GM18505 (cell line): ENCODE measurements at regions not wholly inside any gene's neighbourhood (a gene's known extent, or its start where the extent isn't known, plus 50 kb on each side); places are given as distances from the start of the nearest gene placed in this dataset.

Source experiments
- ATAC-seq: cut with Tn5 transposase; IDR thresholded peaks from one replicate; pipeline ENCODE4 v1.9.1; 2021; ENCODE audit not compliant: unreplicated experiment
- POLR2A ChIP-seq: IDR thresholded peaks from 4 replicates; pipeline ENCODE4 v1.6.1; 2011; ENCODE audit warnings: borderline replicate concordance; ENCODE audit not compliant: insufficient read depth, insufficient read length; ENCODE audit errors: extremely low read depth

DNA sequence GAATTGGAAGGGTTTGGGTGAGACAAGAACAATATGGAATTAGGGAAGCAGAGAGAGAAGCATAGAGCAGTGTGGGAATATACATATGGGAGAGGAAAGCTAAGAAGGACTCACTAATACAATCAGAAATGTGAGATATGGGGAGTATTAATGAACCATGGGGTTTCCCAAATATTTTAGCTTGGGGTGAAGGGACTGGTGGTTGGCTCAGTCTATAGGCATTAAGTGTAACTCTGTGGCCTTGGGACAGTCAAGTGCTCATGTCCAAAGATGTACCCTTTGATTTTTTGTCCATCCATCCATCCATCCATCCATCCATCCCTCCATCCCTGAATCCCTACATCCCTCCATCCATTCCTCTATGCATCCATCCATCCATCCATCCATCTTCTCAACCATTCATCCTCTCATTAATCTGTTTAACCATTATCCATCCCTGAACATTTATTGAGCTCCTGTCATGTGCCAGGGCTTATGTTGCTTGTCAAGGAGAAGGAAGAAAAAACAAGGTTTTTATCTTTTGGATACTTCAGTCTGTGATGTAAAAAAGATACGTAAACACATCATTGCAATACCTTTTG lies 263.4 kb upstream of the CHD6 start:
- no peak for ATAC-seq
- no peak for TF ChIP-seq POLR2A

DNA sequence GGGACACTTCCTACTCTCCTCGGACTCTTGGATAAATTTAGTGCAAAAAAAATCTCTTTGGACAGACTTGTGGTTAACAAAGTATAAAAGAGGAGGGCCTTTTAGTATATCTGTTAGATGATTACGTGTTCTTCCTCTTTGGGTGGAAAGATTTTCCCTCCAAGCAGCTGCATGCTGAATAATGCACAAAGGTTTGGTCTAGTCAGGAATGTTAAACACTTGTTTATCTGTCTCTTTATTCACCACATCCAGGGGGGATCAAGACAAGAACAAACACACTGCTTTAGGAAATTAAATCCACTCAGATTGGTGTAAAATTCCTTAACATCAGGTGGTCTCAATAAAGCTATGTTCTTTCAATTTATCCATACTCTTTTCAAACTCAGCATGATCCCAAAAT lies 260.9 kb upstream of the CHD6 start:
- ATAC-seq = no peak
- TF ChIP-seq POLR2A = no peak

DNA sequence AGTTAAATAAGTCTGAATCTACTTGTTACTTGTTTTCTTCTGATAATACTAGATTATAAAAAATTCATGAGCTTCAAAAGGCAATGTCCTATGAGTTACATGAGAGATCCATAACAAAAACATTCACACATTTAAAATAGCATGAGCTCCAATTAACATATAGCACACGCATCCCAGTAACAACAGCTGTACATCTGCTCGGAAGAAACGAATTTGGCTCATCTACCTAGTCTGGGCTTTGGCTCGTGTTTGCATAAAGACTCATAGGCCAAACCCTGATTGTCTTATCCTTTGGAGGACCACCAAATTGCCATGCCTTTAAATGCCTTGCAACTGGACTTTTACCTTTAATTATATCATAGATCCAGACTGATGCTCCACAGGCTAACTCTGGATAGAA lies 259.7 kb upstream of the CHD6 start:
- no peak for ATAC-seq

DNA sequence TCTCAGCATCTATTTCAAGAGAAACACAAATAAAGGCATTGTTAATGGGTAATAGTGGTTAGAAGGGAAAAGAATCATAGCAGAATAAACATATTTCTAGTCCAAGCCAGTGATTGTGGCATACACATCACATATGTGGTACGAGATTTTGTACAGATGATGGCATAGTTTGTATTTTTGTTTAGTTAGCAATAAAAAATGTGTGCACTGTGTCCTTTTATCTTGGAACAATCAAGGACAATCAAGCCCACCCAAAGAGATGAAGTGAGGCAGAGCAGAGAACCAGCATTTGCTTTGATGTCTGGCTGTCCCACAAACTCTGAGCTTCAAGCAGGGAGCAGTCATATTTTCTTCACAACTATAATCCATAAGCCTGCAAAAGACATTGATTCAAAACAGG lies 256.5 kb upstream of the CHD6 start:
- ATAC-seq = no peak
- no peak for TF ChIP-seq POLR2A

More for the DNA sequence above, 259.7 kb upstream of the CHD6 start:
- no peak for TF ChIP-seq POLR2A

DNA sequence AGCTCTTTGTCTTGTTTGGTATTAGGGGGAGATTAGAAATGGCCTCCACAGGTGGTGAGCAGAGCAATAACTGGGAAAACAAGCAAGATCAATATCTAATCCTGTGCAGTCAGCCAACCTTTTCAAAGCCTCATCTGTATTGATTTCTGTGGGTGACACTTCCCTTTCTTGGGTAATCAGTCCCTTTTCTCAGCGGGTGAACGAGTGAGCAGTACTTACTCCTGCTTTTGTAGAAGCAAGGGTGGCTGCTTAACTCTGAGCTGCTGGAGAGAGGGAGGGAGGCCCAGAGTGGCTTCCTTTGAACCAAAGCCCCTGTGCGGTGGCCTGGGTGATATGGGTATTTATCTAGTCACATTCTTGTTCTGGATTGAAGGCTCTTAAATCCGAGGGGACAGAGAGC lies 254.8 kb upstream of the CHD6 start:
- TF ChIP-seq POLR2A = no peak
- ATAC-seq = no peak

DNA sequence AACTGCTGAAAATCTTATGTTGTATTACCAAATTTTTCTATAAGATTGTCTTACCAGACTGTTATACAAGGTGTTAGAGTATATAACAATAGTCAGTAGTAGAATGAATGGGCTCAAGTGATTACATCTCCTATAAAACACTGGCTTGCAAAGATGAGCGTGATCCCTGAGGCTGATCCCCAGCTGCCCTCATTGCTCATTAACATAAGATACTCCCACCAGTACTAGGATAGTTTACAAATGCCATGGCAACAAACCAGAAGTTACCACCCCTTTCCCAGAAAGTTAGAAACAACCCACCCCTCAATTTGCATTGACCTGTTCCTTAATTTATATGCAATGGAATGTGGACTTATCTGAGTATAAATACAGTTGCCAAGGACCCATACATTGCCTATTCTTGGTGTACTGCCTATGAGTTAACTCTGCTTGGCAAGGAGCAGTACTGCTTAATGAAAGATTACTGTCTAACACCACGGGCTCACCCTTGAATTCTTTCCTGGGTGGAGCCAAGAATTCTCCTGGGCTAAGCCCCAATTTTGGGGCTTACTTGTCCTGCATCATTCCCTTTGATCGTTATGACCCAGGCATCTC lies 252.8 kb upstream of the CHD6 start:
- ATAC-seq = no peak
- no peak for TF ChIP-seq POLR2A

DNA sequence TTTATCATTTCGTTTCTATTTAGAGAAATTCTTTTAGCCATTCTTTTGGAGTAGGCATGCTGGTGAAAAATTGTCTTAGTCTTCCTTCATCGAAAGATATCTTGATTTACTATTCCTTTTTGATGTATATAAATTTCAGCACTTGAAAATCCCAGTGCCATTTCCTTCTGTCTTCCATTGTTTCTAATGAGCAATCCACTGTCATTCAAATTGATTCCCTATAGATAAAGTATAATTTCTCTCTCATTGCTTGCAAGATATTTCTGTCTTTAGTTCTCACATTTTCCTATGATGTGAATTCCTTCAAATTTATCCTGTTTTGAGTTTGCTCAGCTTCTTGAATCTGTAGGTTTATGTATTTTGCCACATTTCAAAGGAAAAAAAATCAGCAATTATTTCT lies 251.1 kb upstream of the CHD6 start:
- ATAC-seq = no peak
- no peak for TF ChIP-seq POLR2A

DNA sequence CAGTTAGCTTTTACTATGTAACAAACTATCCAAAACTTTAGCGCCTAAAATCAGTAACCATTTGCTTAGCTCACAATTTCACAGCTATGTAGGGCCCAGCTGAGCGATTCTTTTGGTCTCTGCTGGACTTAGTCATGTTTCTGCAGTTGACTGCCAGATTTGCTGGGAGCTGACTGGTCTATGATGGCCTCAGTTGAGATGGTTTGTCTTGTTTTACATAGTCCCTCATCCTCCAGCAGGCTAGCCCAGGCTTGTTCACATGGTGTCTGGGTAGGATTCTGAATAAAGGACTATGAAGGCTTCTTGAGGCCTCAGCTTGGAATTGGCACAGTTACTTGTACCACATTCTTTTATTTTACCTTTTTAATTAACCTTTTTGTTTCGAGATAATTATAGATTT lies 247.8 kb upstream of the CHD6 start:
- ATAC-seq = no peak
- no peak for TF ChIP-seq POLR2A

DNA sequence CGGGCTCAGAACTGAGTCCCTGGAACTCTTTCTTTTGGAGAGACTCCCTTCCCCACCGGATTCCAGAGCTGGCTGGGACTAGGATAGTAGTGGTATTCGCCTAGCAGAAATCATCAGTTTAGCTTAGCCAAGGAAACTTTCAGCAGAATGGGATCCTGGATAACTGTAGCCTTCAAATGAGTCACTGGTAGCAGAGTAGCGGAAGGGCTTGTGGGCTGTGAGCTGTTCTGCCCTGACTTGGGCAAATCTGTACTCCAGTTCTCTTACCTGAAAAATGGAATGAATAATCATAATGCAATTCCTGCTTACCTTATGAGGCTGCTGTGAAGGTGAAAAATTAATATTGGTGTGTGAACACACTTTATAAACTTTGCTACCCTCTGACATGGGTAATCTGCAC lies 244.3 kb upstream of the CHD6 start:
- no peak for ATAC-seq
- no peak for TF ChIP-seq POLR2A

DNA sequence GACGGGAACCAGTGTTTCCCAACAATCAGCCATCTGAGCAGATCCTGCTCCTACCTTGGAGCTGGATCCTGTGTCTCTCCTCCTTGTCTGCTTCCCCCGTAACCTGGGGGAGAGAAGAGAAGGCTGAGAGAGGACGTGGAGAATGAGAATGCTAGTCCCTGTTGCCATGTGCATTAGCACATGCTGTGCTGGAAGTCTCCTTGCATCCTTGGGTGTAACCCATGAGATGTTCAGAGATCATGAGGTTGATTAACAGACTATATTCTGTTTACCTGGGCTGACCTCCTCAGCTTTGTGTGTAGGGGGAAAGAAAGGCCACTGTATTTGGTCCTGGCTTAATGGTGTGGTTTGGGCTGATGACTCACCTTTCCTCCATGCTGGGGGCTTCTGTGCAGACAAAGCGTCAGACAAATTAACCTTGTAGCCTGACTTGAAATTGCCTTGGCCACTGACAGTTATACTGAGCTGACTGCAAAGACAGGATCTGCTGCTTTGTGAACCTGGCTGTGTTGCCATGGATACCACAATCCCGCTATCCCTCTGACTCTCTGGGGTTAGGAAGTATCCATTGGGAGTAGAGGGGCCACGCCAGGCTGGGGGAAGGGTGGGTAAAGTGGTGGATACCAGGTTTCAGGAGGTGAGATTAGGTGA lies 243.7 kb upstream of the CHD6 start:
- no peak for ATAC-seq
- TF ChIP-seq POLR2A = no peak

DNA sequence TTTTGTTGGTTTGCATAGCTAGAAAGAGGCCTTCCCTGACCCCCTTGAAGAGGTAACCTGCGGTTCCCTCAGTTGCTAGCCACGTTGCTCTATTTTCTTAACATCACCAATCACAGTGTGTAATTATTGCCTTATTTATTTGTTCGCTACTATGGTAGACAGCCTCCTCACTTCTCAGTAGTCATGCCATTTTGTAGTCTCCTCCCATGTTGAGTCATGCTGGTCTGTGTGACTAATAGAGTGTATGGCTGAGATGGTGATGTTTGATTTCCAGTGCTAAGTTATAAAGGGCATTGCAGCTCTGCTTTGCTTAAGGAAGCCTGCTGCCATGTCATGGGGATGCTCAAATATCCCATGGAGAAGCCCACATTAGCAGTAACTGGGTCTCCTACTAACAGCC lies 236.6 kb upstream of the CHD6 start:
- ATAC-seq = no peak
- no peak for TF ChIP-seq POLR2A

DNA sequence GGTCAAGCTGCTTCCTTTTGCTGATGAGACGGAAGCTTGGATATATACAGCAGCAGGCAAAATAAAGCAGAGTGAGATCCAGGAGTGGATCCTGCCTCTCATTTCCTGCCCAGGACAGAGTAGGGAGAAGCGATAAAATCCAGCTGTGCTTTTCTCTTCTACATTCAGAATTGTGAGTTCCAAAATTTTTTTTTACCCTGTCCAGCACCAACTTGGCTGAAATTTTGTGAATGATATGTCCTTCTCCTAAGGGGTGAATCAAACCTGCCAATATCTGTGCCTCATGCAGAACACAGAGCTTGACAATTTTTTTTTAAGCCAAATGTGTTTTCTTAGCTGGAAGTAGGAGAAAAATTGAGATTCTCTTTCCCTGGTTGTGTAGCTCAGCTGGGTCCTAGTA lies 235.6 kb upstream of the CHD6 start:
- no peak for TF ChIP-seq POLR2A
- ATAC-seq = no peak

DNA sequence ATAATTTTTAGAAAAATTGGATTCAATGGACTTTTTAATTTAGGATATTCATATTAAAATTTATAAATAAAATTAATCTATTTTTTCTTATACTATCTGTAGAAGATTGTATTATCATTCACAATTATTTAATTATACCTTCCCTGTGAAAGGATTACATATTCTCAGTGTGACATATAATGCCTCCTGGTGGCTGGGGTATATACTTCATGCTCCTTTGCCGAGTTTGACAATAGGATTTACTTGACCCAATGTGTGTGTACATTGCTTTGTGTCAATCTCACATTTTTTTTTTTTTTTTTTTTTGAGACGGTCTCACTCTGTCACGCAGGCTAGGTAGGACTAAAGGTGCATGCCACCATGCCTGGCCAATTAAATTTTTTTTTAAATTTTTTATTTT lies 230.0 kb upstream of the CHD6 start:
- no peak for ATAC-seq
- TF ChIP-seq POLR2A = no peak

DNA sequence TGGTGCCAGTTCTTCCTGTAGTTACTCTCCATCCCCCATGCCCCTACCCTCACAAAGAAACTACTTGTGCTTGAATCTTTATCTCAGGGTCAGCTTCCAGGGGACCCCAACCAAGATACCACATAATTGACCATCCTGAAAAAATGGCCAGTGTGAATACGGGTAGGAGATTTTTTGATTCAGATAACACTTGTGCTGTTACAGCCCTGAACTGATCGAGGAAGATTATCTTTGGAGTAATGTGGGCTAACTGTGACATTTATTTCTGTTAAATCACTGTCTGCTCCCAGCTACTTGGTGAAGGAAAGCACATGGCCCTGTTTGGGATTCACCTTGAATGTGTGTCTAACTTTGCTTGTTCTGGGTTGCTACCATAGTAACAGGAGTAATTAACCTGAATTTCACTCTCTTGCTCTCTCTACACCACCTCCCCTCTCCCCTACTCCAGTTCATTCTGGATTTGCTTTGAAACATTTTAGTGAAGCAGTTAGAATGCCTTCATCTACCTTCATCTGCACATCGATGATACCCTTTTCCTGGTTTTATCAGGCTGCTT lies 219.6 kb upstream of the CHD6 start:
- TF ChIP-seq POLR2A = no peak
- ATAC-seq = no peak
